Mesenchymal stem cell (in vitro differentiated cells and primary cell): ENCODE measurements at regions not wholly inside any gene's neighbourhood (a gene's known extent, or its start where the extent isn't known, plus 50 kb on each side); places are given as distances from the start of the nearest gene placed in this dataset.

ENCODE experiments used
- DNase-seq: peaks from one replicate; pipeline ENCODE4 v3.0.0-alpha.2; 2013
- H2AFZ ChIP-seq: one replicate; pipeline ENCODE4 v1.6.1; 2013; ENCODE audit warnings: low read depth, mild to moderate bottlenecking, control low read depth, inconsistent platforms, low read length, moderate library complexity
- H2AK5ac ChIP-seq: 2 replicates; pipeline ENCODE4 v1.6.1; 2013; ENCODE audit warnings: low read length, moderate library complexity, mild to moderate bottlenecking, inconsistent platforms; ENCODE audit not compliant: severe bottlenecking
- H2BK120ac ChIP-seq: one replicate; pipeline ENCODE4 v1.6.1; 2013; ENCODE audit warnings: low read depth, mild to moderate bottlenecking, inconsistent platforms, low read length, moderate library complexity
- H2BK12ac ChIP-seq, 2 experiments: one replicate each; pipeline ENCODE4 v1.6.1; 2013; ENCODE audit warnings: inconsistent platforms in 2 of 2, low read length in 2 of 2, mild to moderate bottlenecking in 2 of 2, moderate library complexity in 2 of 2, control low read depth in 1 of 2
- H2BK15ac ChIP-seq: one replicate; pipeline ENCODE4 v1.6.1; 2013; ENCODE audit warnings: mild to moderate bottlenecking, low read depth, inconsistent platforms; ENCODE audit not compliant: poor library complexity, severe bottlenecking
- H2BK5ac ChIP-seq: 2 replicates; pipeline ENCODE4 v1.6.1; 2013; ENCODE audit warnings: low read depth, mild to moderate bottlenecking, low read length, control low read depth, inconsistent platforms; ENCODE audit not compliant: poor library complexity, severe bottlenecking
- H3K14ac ChIP-seq, 2 experiments: one replicate each; pipeline ENCODE4 v1.6.1; 2013; ENCODE audit warnings: inconsistent platforms in 2 of 2, low read length in 2 of 2, control low read depth in 1 of 2, mild to moderate bottlenecking in 1 of 2, moderate library complexity in 1 of 2
- H3K18ac ChIP-seq, 2 experiments: one replicate each; pipeline ENCODE4 v1.6.1; 2013; ENCODE audit warnings: inconsistent platforms in 2 of 2, low read length in 2 of 2, control low read depth in 1 of 2, low read depth in 1 of 2, mild to moderate bottlenecking in 1 of 2
- H3K23ac ChIP-seq, 2 experiments: one replicate each; pipeline ENCODE4 v1.6.1; 2013; ENCODE audit warnings: inconsistent platforms in 2 of 2, low read length in 2 of 2, mild to moderate bottlenecking in 2 of 2, moderate library complexity in 2 of 2, control low read depth in 1 of 2
- H3K27ac ChIP-seq: 2 replicates; pipeline ENCODE4 v1.5.1; 2013; ENCODE audit warnings: mild to moderate bottlenecking, moderate library complexity, low read length, control low read depth, inconsistent platforms; ENCODE audit not compliant: poor library complexity, severe bottlenecking
- H3K27me3 ChIP-seq, 2 experiments: 2 replicates each; pipeline versions ENCODE4 v1.6.1 to v1.7.0; 2013; ENCODE audit warnings: low read length in 2 of 2, mild to moderate bottlenecking in 2 of 2, moderate library complexity in 2 of 2, control low read depth in 1 of 2, inconsistent platforms in 1 of 2; ENCODE audit not compliant: control insufficient read depth in 1 of 2, insufficient read depth in 1 of 2
- H3K36me3 ChIP-seq, 2 experiments: 2 replicates each; pipeline versions ENCODE4 v1.6.1 to v1.7.0; 2013; ENCODE audit warnings: low read length in 2 of 2, control low read depth in 1 of 2, inconsistent platforms in 1 of 2, low read depth in 1 of 2, mild to moderate bottlenecking in 1 of 2; ENCODE audit not compliant: insufficient read depth in 2 of 2, control insufficient read depth in 1 of 2
- H3K4ac ChIP-seq, 2 experiments: one replicate each; pipeline ENCODE4 v1.6.1; 2013; ENCODE audit warnings: inconsistent platforms in 2 of 2, low read length in 2 of 2, mild to moderate bottlenecking in 2 of 2, moderate library complexity in 2 of 2, control low read depth in 1 of 2, low read depth in 1 of 2
- H3K4me1 ChIP-seq: 2 replicates; pipeline ENCODE4 v1.6.1; 2013; ENCODE audit warnings: low read depth, low read length, control low read depth; ENCODE audit not compliant: control insufficient read depth, insufficient read depth
- H3K4me2 ChIP-seq: 2 replicates; pipeline ENCODE4 v1.6.1; 2013; ENCODE audit warnings: low read length, mild to moderate bottlenecking, inconsistent platforms; ENCODE audit not compliant: poor library complexity, severe bottlenecking
- H3K4me3 ChIP-seq, 2 experiments: 2 replicates each; pipeline versions ENCODE4 v1.5.1 to v1.7.0; 2013; ENCODE audit warnings: low read length in 2 of 2, mild to moderate bottlenecking in 2 of 2, control low read depth in 1 of 2, low read depth in 1 of 2; ENCODE audit not compliant: insufficient read depth in 1 of 2
- H3K79me1 ChIP-seq: replicated peaks from 2 replicates; pipeline ENCODE4 v1.6.1; 2013; ENCODE audit warnings: mild to moderate bottlenecking, control low read depth, low read length, inconsistent platforms; ENCODE audit not compliant: poor library complexity, severe bottlenecking
- H3K9ac ChIP-seq: 2 replicates; pipeline ENCODE4 v1.7.0; 2013; ENCODE audit warnings: mild to moderate bottlenecking, low read length, moderate library complexity
- H3K9me3 ChIP-seq: 2 replicates; pipeline ENCODE4 v1.7.0; 2013; ENCODE audit warnings: mild to moderate bottlenecking, low read length; ENCODE audit not compliant: control insufficient read depth
- H4K8ac ChIP-seq: one replicate; pipeline ENCODE4 v1.6.1; 2013; ENCODE audit warnings: inconsistent platforms, mild to moderate bottlenecking, low read length, moderate library complexity
- H4K91ac ChIP-seq: one replicate; pipeline ENCODE4 v1.6.1; 2013; ENCODE audit warnings: mild to moderate bottlenecking, low read length, inconsistent platforms
- WGBS: methylation state at CpG from one replicate; pipeline ENCODE4 v1.1.7; 2013; ENCODE audit warnings: mixed read lengths; 5-methylcytosine and 5-hydroxymethylcytosine counted together

GRCh38 chr1:4336507-4336906 is 317.9 kb upstream of the AJAP1 start:
- Histone ChIP-seq H2BK120ac (no peak overlapping the region), H2BK15ac (no peak overlapping the region), H2AFZ (no peak overlapping the region), H2BK5ac (no peak overlapping the region), H3K4me3 (no peak overlapping the region), H4K91ac (no peak overlapping the region), H3K14ac (no peak overlapping the region), H2AK5ac (no peak overlapping the region), H3K27me3 (no peaks in the 10 kb centered on the region), H4K8ac (no peak overlapping the region), H3K36me3 (no peaks in the 10 kb centered on the region), H3K23ac (no peak overlapping the region), H3K27ac (no peak overlapping the region), H3K18ac (no peak overlapping the region), H3K9ac (no peak overlapping the region), H3K4ac (no peak overlapping the region), H3K79me1 (no peaks in the 10 kb centered on the region), H3K4me1 (peaks cover 1% of the 10 kb centered on the region), H2BK12ac (no peak overlapping the region), H3K9me3 (peaks cover 23% of the 10 kb centered on the region), H3K4me2 (no peak overlapping the region)
- no peak for DNase-seq
- WGBS, result 92% methylated on average over 3 of the region's 3 CpGs

- Histone ChIP-seq H3K4me1 (no peaks in the 10 kb centered on the region), H4K8ac (no peak overlapping the region), H3K18ac (no peak overlapping the region), H3K4me2 (no peak overlapping the region), H3K9me3 (peaks cover 10% of the 10 kb centered on the region), H3K27me3 (no peaks in the 10 kb centered on the region), H2BK120ac (no peak overlapping the region), H3K27ac (no peak overlapping the region), H2BK12ac (no peak overlapping the region), H2AK5ac (no peak overlapping the region), H4K91ac (no peak overlapping the region), H2BK15ac (no peak overlapping the region), H2BK5ac (no peak overlapping the region), H3K79me1 (no peaks in the 10 kb centered on the region), H3K4me3 (no peak overlapping the region), H3K23ac (no peak overlapping the region), H3K9ac (no peak overlapping the region), H3K36me3 (no peaks in the 10 kb centered on the region), H3K14ac (no peak overlapping the region), H3K4ac (no peak overlapping the region), H2AFZ (no peak overlapping the region)
- DNase-seq, result no peak
- WGBS, result 66% methylated on average over 8 of the region's 8 CpGs
These were observed 313.0 kb upstream of the AJAP1 start for GRCh38 chr1:4341421-4341820.

- H3K23ac ChIP-seq, result no peak overlapping the region
- no peaks in the 10 kb centered on the region for H3K36me3 ChIP-seq
- no peak overlapping the region for H2BK120ac ChIP-seq
- no peak overlapping the region for H3K4ac ChIP-seq
- H2AFZ ChIP-seq, result no peak overlapping the region
- no peaks in the 10 kb centered on the region for H3K79me1 ChIP-seq
- no peak overlapping the region for H2BK12ac ChIP-seq
- no peak overlapping the region for H3K14ac ChIP-seq
- no peak overlapping the region for H3K9ac ChIP-seq
- H2BK15ac ChIP-seq, result no peak overlapping the region
- H4K91ac ChIP-seq, result no peak overlapping the region
- no peak overlapping the region for H3K4me3 ChIP-seq
- H3K27me3 ChIP-seq, result no peaks in the 10 kb centered on the region
- 73% methylated on average over 18 of the region's 18 CpGs for WGBS
- no peak overlapping the region for H3K4me2 ChIP-seq
- no peak overlapping the region for H2BK5ac ChIP-seq
- DNase-seq, result no peak
- H3K18ac ChIP-seq, result no peak overlapping the region
- no peaks in the 10 kb centered on the region for H3K4me1 ChIP-seq
- H3K27ac ChIP-seq, result no peak overlapping the region
- no peak overlapping the region for H2AK5ac ChIP-seq
- H3K9me3 ChIP-seq, result no peaks in the 10 kb centered on the region
- H4K8ac ChIP-seq, result no peak overlapping the region
These were observed 310.2 kb upstream of the AJAP1 start for GRCh38 chr1:4344065-4344732.

GRCh38 chr1:4345094-4345493 is 309.3 kb upstream of the AJAP1 start:
- Histone ChIP-seq H3K4ac (no peak overlapping the region), H3K9ac (no peak overlapping the region), H3K4me1 (no peaks in the 10 kb centered on the region), H2AK5ac (no peak overlapping the region), H3K79me1 (no peaks in the 10 kb centered on the region), H3K27me3 (no peaks in the 10 kb centered on the region), H3K18ac (no peak overlapping the region), H4K8ac (no peak overlapping the region), H2BK120ac (no peak overlapping the region), H2BK5ac (no peak overlapping the region), H4K91ac (no peak overlapping the region), H3K14ac (no peak overlapping the region), H3K4me3 (no peak overlapping the region), H2BK15ac (no peak overlapping the region), H2AFZ (no peak overlapping the region), H3K27ac (no peak overlapping the region), H3K9me3 (no peaks in the 10 kb centered on the region), H3K23ac (no peak overlapping the region), H3K4me2 (no peak overlapping the region), H3K36me3 (no peaks in the 10 kb centered on the region), H2BK12ac (no peak overlapping the region)
- WGBS, result 81% methylated on average over 14 of the region's 14 CpGs
- no peak for DNase-seq
